ENCODE measurements at regions not wholly inside any gene's neighbourhood (a gene's known extent, or its start where the extent isn't known, plus 50 kb on each side); places are given as distances from the start of the nearest gene placed in this dataset.

- H3K4me3 ChIP-seq (ENCODE audit: low read depth, low read length), result no peak overlapping the region
- DNase-seq (ENCODE audit: low read depth), result no peak
- no peak for TF ChIP-seq CTCF (IDR thresholded peaks at IDR 0.05; ENCODE audit: low read depth, low read length, missing control alignments)
Observed at GRCh38 chr12:67879937-67880336, 109.3 kb upstream of the IFNG-AS1 start.

GRCh38 chr12:67881565-67881964, 107.7 kb upstream of the IFNG-AS1 start:
- no peak for TF ChIP-seq CTCF (IDR thresholded peaks at IDR 0.05; ENCODE audit: low read depth, low read length, missing control alignments)
- H3K4me3 ChIP-seq (ENCODE audit: low read depth, low read length), result no peak overlapping the region
- no peak for DNase-seq (ENCODE audit: low read depth)

GRCh38 chr12:67884596-67884995, 104.7 kb upstream of the IFNG-AS1 start:
- DNase-seq (ENCODE audit: low read depth), result no peak
- no peak overlapping the region for H3K4me3 ChIP-seq (ENCODE audit: low read depth, low read length)
- TF ChIP-seq CTCF (IDR thresholded peaks at IDR 0.05; ENCODE audit: low read depth, low read length, missing control alignments), result no peak

- TF ChIP-seq CTCF (IDR thresholded peaks at IDR 0.05; ENCODE audit: low read depth, low read length, missing control alignments), result no peak
- DNase-seq (ENCODE audit: low read depth), result no peak
- H3K4me3 ChIP-seq (ENCODE audit: low read depth, low read length), result no peak overlapping the region
Observed at GRCh38 chr12:67885375-67886169, 103.7 kb upstream of the IFNG-AS1 start.

- no peak for TF ChIP-seq CTCF (IDR thresholded peaks at IDR 0.05; ENCODE audit: low read depth, low read length, missing control alignments)
- H3K4me3 ChIP-seq (ENCODE audit: low read depth, low read length), result no peak overlapping the region
- DNase-seq (ENCODE audit: low read depth), result no peak
Observed at GRCh38 chr12:67887065-67887464, 102.2 kb upstream of the IFNG-AS1 start.

- no peak for TF ChIP-seq CTCF (IDR thresholded peaks at IDR 0.05; ENCODE audit: low read depth, low read length, missing control alignments)
- H3K4me3 ChIP-seq (ENCODE audit: low read depth, low read length), result no peak overlapping the region
- no peak for DNase-seq (ENCODE audit: low read depth)
Observed at GRCh38 chr12:67889931-67890330, 99.3 kb upstream of the IFNG-AS1 start.

- no peak overlapping the region for H3K4me3 ChIP-seq (ENCODE audit: low read depth, low read length)
- no peak for TF ChIP-seq CTCF (IDR thresholded peaks at IDR 0.05; ENCODE audit: low read depth, low read length, missing control alignments)
- no peak for DNase-seq (ENCODE audit: low read depth)
Observed at GRCh38 chr12:67890726-67891258, 98.5 kb upstream of the IFNG-AS1 start.

Measured in GM12864 (cell line).